AG04450 (cell line): ENCODE measurements at regions not wholly inside any gene's neighbourhood (a gene's known extent, or its start where the extent isn't known, plus 50 kb on each side); places are given as distances from the start of the nearest gene placed in this dataset.

Source experiments
- CTCF ChIA-PET: fragments of 300-600, 350-600 bp; formaldehyde crosslinking; extraction: SDS; loops from one replicate; lab custom pipeline; 2022; ENCODE audit warnings: antibody characterized with exemption, inconsistent platforms; lab: Charles Lee
- POLR2A ChIA-PET: fragments of 350-600 bp; formaldehyde crosslinking; extraction: SDS; loops from one replicate; lab custom pipeline; 2021; ENCODE audit warnings: antibody characterized with exemption, inconsistent platforms; lab: Yijun Ruan, JAX
- DNase-seq: peaks from one replicate; pipeline ENCODE4 v3.0.0-alpha.2; 2011; ENCODE audit warnings: low read depth, low spot score
- H3K27ac ChIP-seq: one replicate; pipeline ENCODE4 v1.5.1; 2012; ENCODE audit warnings: low read depth, low read length, control low read depth
- H3K27me3 ChIP-seq: one replicate; pipeline ENCODE4 v1.6.0; 2012; ENCODE audit warnings: low read length; ENCODE audit not compliant: control insufficient read depth, insufficient read depth
- H3K4me3 ChIP-seq: 2 replicates; pipeline ENCODE4 v1.5.1; 2011; ENCODE audit warnings: mild to moderate bottlenecking, low read depth, low read length, control low read depth
- H3K9me3 ChIP-seq: 2 replicates; pipeline ENCODE4 v1.5.1; 2012; ENCODE audit warnings: low read length; ENCODE audit not compliant: control insufficient read depth, insufficient read depth
- CTCF ChIP-seq: IDR thresholded peaks from 2 replicates; pipeline ENCODE4 v1.5.1; 2011; ENCODE audit warnings: low read depth, low read length, control low read depth, inconsistent platforms

- no peak for DNase-seq
- Histone ChIP-seq H3K4me3 (no peak overlapping the region), H3K9me3 (no peaks in the 10 kb centered on the region), H3K27ac (no peak overlapping the region), H3K27me3 (no peaks in the 10 kb centered on the region)
- TF ChIP-seq CTCF, result no peak
- ChIA-PET CTCF (interaction anchor here (1.6 kb wide), 1 partner anchor 12 kb away, joined by 4 read pairs; no protein-coding TSS in a partner anchor), POLR2A (interaction anchor here (0.7 to 1.0 kb wide), 2 partner anchors 12 to 260 kb away, joined by 3 to 4 read pairs; no protein-coding TSS in a partner anchor)
Observed at GRCh38 chr2:196244516-196244915, 73.1 kb upstream of the STK17B start.

- Histone ChIP-seq H3K9me3 (no peaks in the 10 kb centered on the region), H3K27ac (no peak overlapping the region), H3K4me3 (no peak overlapping the region), H3K27me3 (no peaks in the 10 kb centered on the region)
- POLR2A ChIA-PET, result interaction anchor here (0.7 to 1.0 kb wide), 2 partner anchors 12 to 260 kb away, joined by 3 to 4 read pairs; no protein-coding TSS in a partner anchor
- no peak for TF ChIP-seq CTCF
- CTCF ChIA-PET, result interaction anchor here (1.6 kb wide), 1 partner anchor 12 kb away, joined by 4 read pairs; no protein-coding TSS in a partner anchor
- DNase-seq, result no peak
Observed at GRCh38 chr2:196244966-196245365, 73.6 kb upstream of the STK17B start.

- Histone ChIP-seq H3K27me3 (no peaks in the 10 kb centered on the region), H3K27ac (no peak overlapping the region), H3K9me3 (no peaks in the 10 kb centered on the region), H3K4me3 (no peak overlapping the region)
- ChIA-PET POLR2A (no interaction called here), CTCF (interaction anchor here (0.7 to 1.6 kb wide), 3 partner anchors 17 to 177 kb away, joined by 3 to 5 read pairs (median 3); partner anchors contain the start of gene DNAH7)
- DNase-seq, result no peak
- no peak for TF ChIP-seq CTCF
Observed at GRCh38 chr2:196245378-196246140, 74.2 kb upstream of the STK17B start.

- Histone ChIP-seq H3K27me3 (no peaks in the 10 kb centered on the region), H3K9me3 (no peaks in the 10 kb centered on the region), H3K27ac (peak overlapping the region; percentile 63), H3K4me3 (no peak overlapping the region)
- ChIA-PET POLR2A (interaction anchor here (0.7 kb wide), 1 partner anchor 47 kb away, joined by 3 read pairs; no protein-coding TSS in a partner anchor), CTCF (interaction anchor here (0.8 to 1.6 kb wide), 7 partner anchors 12 to 169 kb away, joined by 3 to 5 read pairs (median 4); no protein-coding TSS in a partner anchor)
- no peak for TF ChIP-seq CTCF
- no peak for DNase-seq
Observed at GRCh38 chr2:196247114-196247975, 76.0 kb upstream of the STK17B start.
